SH-SY5Y (cell line): ENCODE measurements at regions not wholly inside any gene's neighbourhood (a gene's known extent, or its start where the extent isn't known, plus 50 kb on each side); places are given as distances from the start of the nearest gene placed in this dataset.

ENCODE experiments used
- GATA2 ChIP-seq: IDR thresholded peaks from 2 replicates; pipeline ENCODE4 v1.6.1; 2011; ENCODE audit warnings: mild to moderate bottlenecking, low read depth, low read length
- GATA3 ChIP-seq: IDR thresholded peaks from 2 replicates; pipeline ENCODE4 v1.6.1; 2011; ENCODE audit warnings: low read depth, mild to moderate bottlenecking, low read length, moderate library complexity

GRCh38 chr6:12621754-12622153 lies 94.8 kb upstream of the PHACTR1 start:
- TF ChIP-seq GATA3 (no peak), GATA2 (no peak)
